ENCODE measurements at regions not wholly inside any gene's neighbourhood (a gene's known extent, or its start where the extent isn't known, plus 50 kb on each side); places are given as distances from the start of the nearest gene placed in this dataset.
A peak's percentile ranks its signal among the peaks of the same experiment; 100 is the strongest.
"Not testable (repeated sequence)": the region's sequence is repeated elsewhere in the genome, so short reads cannot be mapped to it uniquely, and the experiment has no call there.

DNA sequence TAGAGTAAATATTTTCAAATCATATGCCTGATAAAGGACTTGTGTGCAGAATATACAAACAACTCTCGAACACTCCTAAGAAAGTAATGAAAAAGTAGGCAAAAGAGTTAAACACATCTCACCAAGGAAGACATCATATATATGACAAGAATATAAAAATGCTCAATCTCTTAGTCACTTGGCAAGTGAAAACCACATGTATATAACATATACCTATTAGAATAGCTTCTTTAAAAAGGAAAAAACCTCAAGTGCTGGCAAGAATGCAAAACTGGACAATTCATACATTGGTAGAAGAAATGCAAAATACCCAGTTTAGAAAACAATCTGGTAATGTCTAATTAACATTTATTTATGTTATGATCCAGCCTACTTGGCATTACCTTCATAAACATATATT lies 146.6 kb upstream of the DGKB start:
- DNase-seq (ENCODE audit: low spot score) = no peak

GRCh38 chr7:15046861-15047260 lies 144.3 kb upstream of the DGKB start:
- DNase-seq (ENCODE audit: low spot score) = no peak

GRCh38 chr7:15043931-15044330 lies 141.4 kb upstream of the DGKB start:
- DNase-seq (ENCODE audit: low spot score) = peak; percentile 5

- DNase-seq (ENCODE audit: low spot score) = peak; percentile 4
These were observed 139.9 kb upstream of the DGKB start for GRCh38 chr7:15042285-15043065.

DNA sequence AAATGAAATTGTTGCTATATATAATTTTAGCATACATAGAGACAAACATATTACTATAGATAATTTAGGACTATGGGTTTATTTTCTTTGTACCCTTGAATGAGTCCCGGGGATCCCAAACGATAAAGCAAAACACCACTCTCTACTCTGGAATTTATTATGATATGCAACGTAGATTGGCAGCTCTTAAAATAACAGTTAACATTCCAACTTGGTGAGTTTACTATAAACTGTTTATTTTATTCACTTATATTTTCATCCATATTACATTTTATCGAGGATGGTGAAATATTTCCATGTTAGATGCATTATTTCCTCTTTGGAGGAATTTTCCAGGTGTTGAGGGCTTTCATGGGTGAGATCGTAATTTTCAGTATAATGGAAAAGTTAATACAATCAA lies 138.7 kb upstream of the DGKB start:
- DNase-seq (ENCODE audit: low spot score) = no peak

- DNase-seq (ENCODE audit: low spot score) = no peak
These were observed 133.3 kb upstream of the DGKB start for GRCh38 chr7:15035814-15036213.

DNA sequence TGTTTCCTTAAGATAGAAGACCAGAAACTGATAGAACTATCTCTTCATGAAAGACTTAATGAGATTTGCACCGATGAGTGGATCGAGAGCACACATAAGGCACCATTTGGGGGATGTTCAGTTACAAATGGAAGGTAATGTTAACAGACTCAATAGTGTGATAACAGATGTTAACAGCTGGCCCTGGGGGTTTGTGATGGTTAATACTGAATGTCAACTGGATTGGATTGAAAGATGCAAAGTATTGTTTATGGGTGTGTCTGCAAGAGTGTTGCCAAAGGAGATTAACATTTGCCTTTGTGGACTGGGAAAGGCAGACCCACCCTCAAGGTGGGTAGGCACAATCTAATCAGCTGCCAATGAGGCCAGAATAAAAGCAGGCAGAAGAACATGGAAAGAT lies 130.5 kb upstream of the DGKB start:
- no peak for DNase-seq (ENCODE audit: low spot score)

DNA sequence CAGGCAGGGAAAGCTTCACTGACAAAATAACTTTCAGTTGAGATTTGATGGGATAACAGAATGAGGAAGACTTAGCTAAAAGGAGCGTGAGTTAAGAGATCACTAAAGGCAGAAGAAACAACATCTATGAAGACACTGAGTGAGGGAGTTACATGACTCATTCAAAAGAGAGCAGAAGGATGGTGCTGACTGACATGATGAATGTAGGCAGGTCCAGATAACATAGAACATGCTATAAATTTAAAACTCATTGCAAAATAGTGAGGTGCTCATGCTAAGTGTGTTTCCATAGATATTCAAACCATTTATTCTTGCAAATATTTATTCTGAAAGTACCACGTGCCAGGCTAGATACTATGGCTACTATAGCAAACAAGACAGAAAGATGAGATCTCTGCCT lies 116.4 kb upstream of the DGKB start:
- no peak for DNase-seq (ENCODE audit: low spot score)

- no peak for DNase-seq (ENCODE audit: low spot score)
These were observed 114.2 kb upstream of the DGKB start for GRCh38 chr7:15016766-15017165.

DNA sequence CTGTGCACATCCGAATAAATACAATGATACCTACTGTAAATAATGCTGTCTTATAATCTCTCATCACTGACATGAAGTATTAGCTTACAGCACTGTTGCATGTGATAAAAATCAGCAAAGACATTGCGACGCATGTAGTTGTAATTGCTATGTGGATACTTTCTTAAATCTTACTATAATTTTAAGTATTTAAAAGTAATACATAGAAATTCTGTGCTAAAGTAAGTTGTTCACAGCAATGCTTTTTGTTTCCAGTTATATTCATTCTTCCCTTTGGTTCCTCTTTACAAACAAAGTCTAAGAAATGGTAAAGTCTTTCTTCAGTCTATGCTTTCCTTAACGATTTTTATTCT lies 113.7 kb upstream of the DGKB start:
- no peak for DNase-seq (ENCODE audit: low spot score)

DNA sequence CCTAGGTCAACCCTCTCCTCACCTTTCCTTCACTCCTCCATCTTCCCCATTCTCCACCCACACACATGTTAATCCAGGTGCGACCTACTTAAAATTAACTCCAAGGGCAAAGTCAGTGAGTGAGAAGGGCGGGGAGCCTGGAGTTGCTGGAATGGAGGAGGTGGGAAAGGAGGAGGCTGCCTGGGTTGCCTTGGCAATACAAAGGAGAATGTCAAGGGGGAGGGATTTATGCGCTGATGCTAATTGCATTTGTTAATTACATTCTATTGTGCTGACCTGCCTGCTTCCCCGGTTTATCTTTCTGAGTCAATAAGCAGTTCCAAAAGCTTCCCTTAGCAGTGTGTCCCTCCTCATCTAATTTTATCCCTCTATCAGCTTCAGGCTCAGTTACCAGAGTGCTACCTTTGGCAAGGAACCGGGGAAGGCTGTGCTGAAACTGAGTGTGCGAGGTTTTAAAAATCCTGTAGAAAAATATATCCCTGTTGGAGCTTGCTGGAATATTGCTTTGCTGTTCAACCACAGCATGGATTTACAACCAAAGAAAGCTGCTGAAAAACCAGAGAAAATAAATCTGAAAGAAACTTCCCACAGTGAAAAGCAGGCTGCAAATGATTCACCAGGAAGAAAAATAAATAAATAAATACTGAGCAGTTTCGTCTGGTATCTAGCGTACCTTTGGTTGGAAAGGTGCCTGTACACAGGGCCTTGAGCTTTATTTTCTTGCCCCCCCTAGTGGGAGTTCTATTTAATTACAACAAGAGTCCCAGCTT lies 113.2 kb upstream of the DGKB start:
- peak; percentile 30 for DNase-seq (ENCODE audit: low spot score)

- DNase-seq (ENCODE audit: low spot score) = no peak
These were observed 109.6 kb upstream of the DGKB start for GRCh38 chr7:15012135-15012534.

GRCh38 chr7:15011289-15011688 lies 108.7 kb upstream of the DGKB start:
- DNase-seq (ENCODE audit: low spot score) = no peak

DNA sequence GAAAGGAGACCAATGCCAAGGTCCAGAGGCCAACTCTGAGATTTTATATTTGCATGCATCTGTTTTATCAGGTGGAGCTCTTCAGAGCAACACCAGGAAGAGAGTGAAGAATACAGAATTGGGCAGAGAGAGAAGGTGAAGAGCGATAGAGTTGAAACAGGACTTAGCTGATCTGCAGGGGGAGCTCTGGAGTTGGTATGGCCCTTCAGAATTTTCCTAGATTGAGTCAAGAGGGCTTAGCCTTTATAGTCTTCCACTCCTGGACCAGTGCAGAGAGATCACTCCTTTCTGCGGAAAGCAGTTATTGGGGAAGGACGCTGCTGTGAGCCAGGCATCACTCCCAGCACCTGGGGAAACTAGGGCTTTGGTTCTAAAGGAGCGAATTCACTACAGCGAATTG lies 105.0 kb upstream of the DGKB start:
- DNase-seq (ENCODE audit: low spot score) = no peak

- no peak for DNase-seq (ENCODE audit: low spot score)
These were observed 103.1 kb upstream of the DGKB start for GRCh38 chr7:15005672-15006071.

GRCh38 chr7:15000157-15000556 lies 97.6 kb upstream of the DGKB start:
- no peak for DNase-seq (ENCODE audit: low spot score)

GRCh38 chr7:14999331-14999730 lies 96.8 kb upstream of the DGKB start:
- DNase-seq (ENCODE audit: low spot score) = no peak

- DNase-seq (ENCODE audit: low spot score) = no peak
These were observed 93.2 kb upstream of the DGKB start for GRCh38 chr7:14995774-14996173.

- DNase-seq (ENCODE audit: low spot score) = no peak
These were observed 86.4 kb upstream of the DGKB start for GRCh38 chr7:14988941-14989340.

DNA sequence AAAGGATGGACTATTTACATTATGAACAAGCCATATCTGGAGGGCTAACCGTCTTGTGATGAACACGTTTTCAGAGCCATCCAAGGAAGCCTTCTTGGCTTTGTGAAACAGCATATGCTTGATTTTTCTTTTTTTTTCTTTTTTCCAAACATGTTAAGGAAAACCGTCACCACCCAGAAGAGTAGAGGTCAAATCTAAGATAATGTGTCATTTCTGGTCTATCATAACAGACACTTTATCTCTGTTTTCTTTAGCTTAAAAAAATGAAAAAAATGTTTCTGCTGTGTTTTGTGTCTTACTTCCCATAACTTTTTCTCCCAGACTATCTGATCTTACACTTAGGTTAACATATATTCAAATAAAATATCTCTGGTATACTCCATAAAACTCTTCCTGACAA lies 76.1 kb upstream of the DGKB start:
- no peak for DNase-seq (ENCODE audit: low spot score)

- DNase-seq (ENCODE audit: low spot score) = no peak
These were observed 72.1 kb upstream of the DGKB start for GRCh38 chr7:14974688-14975087.

- no peak for DNase-seq (ENCODE audit: low spot score)
These were observed 71.3 kb upstream of the DGKB start for GRCh38 chr7:14973712-14974428.

DNA sequence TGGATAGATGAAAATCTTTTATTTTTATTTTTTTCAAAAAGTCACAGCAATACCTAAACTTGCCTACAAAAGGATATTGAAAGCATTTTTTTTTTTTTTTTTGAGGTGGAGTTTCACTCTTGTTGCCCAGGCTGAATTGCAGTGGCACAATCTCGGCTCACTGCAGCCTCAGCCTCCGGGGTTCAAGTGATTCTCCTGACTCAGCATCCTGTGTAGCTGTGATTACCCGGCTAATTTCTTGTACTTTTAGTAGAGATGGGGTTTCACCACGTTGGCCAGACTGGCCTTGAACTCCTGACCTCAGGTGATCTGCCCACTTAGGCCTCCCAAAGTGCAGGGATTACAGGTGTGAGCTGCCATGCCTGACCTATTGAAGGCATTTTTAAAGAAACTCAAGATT lies 69.1 kb upstream of the DGKB start:
- DNase-seq (ENCODE audit: low spot score) = not testable (repeated sequence)

Data from hematopoietic multipotent progenitor cell treated with erythropoietin and hydrocortisone succinate and interleukin-3 and kit ligand, for 15 days (in vitro differentiated cells).